HepG2 (cell line): ENCODE measurements at regions not wholly inside any gene's neighbourhood (a gene's known extent, or its start where the extent isn't known, plus 50 kb on each side); places are given as distances from the start of the nearest gene placed in this dataset.

Experiments
- ATAC-seq: fragments of 200-7000 bp; cut with Tn5 transposase; 3 replicates; pipeline ENCODE4 v1.9.1; 2020; ENCODE audit warnings: mild to moderate bottlenecking, moderate library complexity
- BruUV-seq: library from RNA; stranded (reverse); fragments of 400-500 nt; replicated peaks from 2 replicates; lab custom pipeline; 2021; lab: Mats Ljungman, UMichigan
- CTCF ChIA-PET: fragments of 300-600 bp; formaldehyde crosslinking; extraction: SDS; loops from one replicate; lab custom pipeline; 2021; ENCODE audit warnings: low total read pairs, inconsistent platforms, low intra/inter-chr PET ratio; lab: Yijun Ruan, JAX
- POLR2A ChIA-PET: fragments of 350-600 bp; sonication (Branson Sonifier 250); formaldehyde crosslinking; loops from one replicate; lab custom pipeline; 2020; ENCODE audit warnings: antibody characterized with exemption, inconsistent platforms; lab: Yijun Ruan, JAX
- DNase-seq: peaks from one replicate; pipeline ENCODE4 v3.0.0-alpha.2; 2015; ENCODE audit warnings: low spot score
- FAIRE-seq: peaks from 3 replicates; lab custom pipeline; 2011; peaks lifted over from hg19 to GRCh38; lab: Jason Lieb, UNC
- H2AFZ ChIP-seq: one replicate; pipeline ENCODE4 v1.6.1; 2011; ENCODE audit warnings: low read length, inconsistent platforms
- H3K27ac ChIP-seq: fragments of 300-600 bp; 3 replicates; pipeline ENCODE4 v1.8.0; 2011; ENCODE audit warnings: mixed run types, mild to moderate bottlenecking, mixed read lengths, low read length, inconsistent platforms; ENCODE audit not compliant: insufficient read depth; ENCODE audit errors: extremely low read length
- H3K27me3 ChIP-seq, 2 experiments: fragments of 200-600 bp in 1 of 2; 2 replicates in 1 of 2; 3 replicates in 1 of 2; pipeline versions ENCODE4 v1.6.0 to v1.8.0; 2011; ENCODE audit warnings: low read length in 2 of 2, mild to moderate bottlenecking in 2 of 2, moderate library complexity in 2 of 2, inconsistent platforms in 1 of 2; ENCODE audit not compliant: insufficient read depth in 2 of 2, control insufficient read depth in 1 of 2
- H3K36me3 ChIP-seq, 2 experiments: fragments of 200-600 bp in 1 of 2; replicated peaks in 1 of 2; 2 replicates in 1 of 2; 3 replicates in 1 of 2; pipeline versions ENCODE4 v1.5.1 to v1.8.0; 2011; ENCODE audit warnings: low read length in 2 of 2, inconsistent platforms in 1 of 2; ENCODE audit not compliant: insufficient read depth in 2 of 2, control insufficient read depth in 1 of 2
- H3K4me1 ChIP-seq: 2 replicates; pipeline ENCODE4 v1.5.1; 2012; ENCODE audit warnings: low read length, inconsistent platforms; ENCODE audit not compliant: insufficient read depth
- H3K4me2 ChIP-seq: 2 replicates; pipeline ENCODE4 v1.6.0; 2011; ENCODE audit warnings: low read depth, low read length, inconsistent platforms
- H3K4me3 ChIP-seq, 3 experiments: fragments of 200-600 bp in 1 of 3; sonication (generic), shearing (Covaris generic) in 1 of 3; replicated peaks in 1 of 3; 2 replicates each; pipeline ENCODE4 v1.5.1; 2011 to 2016; ENCODE audit warnings: low read length in 3 of 3, inconsistent platforms in 2 of 3, low read depth in 2 of 3, mild to moderate bottlenecking in 2 of 3, control low read depth in 1 of 3, mixed read lengths in 1 of 3; ENCODE audit not compliant: insufficient read depth in 1 of 3
- H3K79me2 ChIP-seq: one replicate; pipeline ENCODE4 v1.6.1; 2011; ENCODE audit warnings: low read length, inconsistent platforms; ENCODE audit not compliant: insufficient read depth
- H3K9ac ChIP-seq: 2 replicates; pipeline ENCODE4 v1.6.0; 2011; ENCODE audit warnings: mild to moderate bottlenecking, low read depth, low read length, inconsistent platforms; ENCODE audit not compliant: insufficient read depth
- H3K9me3 ChIP-seq: 2 replicates; pipeline ENCODE4 v1.5.1; 2012; ENCODE audit warnings: mild to moderate bottlenecking, low read length
- H4K20me1 ChIP-seq: 2 replicates; pipeline ENCODE4 v1.6.0; 2011; ENCODE audit warnings: inconsistent platforms, mild to moderate bottlenecking, low read length, moderate library complexity; ENCODE audit not compliant: insufficient read depth
- HOXA9 ChIP-seq: sonication (generic); formaldehyde crosslinking; IDR thresholded peaks from 2 replicates; pipeline ENCODE4 v1.8.1; 2022; ENCODE audit warnings: missing genetic modification reagents, mild to moderate bottlenecking, moderate library complexity, borderline replicate concordance
- ZNF160 ChIP-seq: sonication (generic); formaldehyde crosslinking; IDR thresholded peaks from 2 replicates; pipeline ENCODE4 v1.8.0; 2022; ENCODE audit warnings: mild to moderate bottlenecking, inconsistent platforms, missing genetic modification reagents
- ZNF567 ChIP-seq: sonication (generic); formaldehyde crosslinking; IDR thresholded peaks from 2 replicates; pipeline ENCODE4 v1.8.1; 2023; ENCODE audit warnings: mild to moderate bottlenecking, missing genetic modification reagents, borderline replicate concordance
- WGBS: methylation state at CpG from one replicate; pipeline ENCODE4 v1.1.6; 2017; ENCODE audit warnings: low lambda C conversion rate; 5-methylcytosine and 5-hydroxymethylcytosine counted together
- in situ Hi-C: cut with HindIII; loops from 2 replicates; pipeline ENCODE4 v1.10.0; 2017; ENCODE audit warnings: low pct_unique_long_range_greater_than_20kb; ENCODE audit not compliant: extremely low pct_ligation_motif_present
- intact Hi-C: fragments of 100-400 bp; cut with micrococcal nuclease; formaldehyde crosslinking; loops from one replicate; pipeline ENCODE4 v1.10.0; 2022; ENCODE audit not compliant: unreplicated experiment
- TF ChIP-seq, protein P1 (sequence below): IDR thresholded peaks from 2 replicates; pipeline ENCODE4 v1.6.1; 2016
- TF ChIP-seq, protein P2 (sequence below): sonication (generic); formaldehyde crosslinking; IDR thresholded peaks from 2 replicates; pipeline ENCODE4 v1.5.0; 2020; ENCODE audit warnings: mild to moderate bottlenecking, missing genetic modification reagents

DNA sequence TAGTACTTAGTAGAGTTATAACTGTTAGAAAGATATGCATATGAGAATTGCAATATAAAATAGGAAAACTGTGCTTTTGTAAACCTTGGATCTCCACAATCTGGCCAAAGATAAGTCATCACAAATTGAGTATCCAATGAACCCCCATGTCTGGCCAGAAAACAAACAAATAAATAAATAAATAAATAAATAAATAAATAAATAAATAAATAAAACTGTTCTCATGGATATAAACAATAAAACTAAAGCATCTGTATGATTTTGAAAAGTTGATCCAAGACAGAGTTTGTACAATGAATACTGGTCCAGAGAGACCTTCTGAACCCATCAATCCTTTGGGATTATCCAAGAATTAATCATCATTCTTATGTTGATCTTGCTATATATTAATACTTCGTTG is 367.6 kb upstream of the CDH9 start (continued):
- TF ChIP-seq, protein P1, sequence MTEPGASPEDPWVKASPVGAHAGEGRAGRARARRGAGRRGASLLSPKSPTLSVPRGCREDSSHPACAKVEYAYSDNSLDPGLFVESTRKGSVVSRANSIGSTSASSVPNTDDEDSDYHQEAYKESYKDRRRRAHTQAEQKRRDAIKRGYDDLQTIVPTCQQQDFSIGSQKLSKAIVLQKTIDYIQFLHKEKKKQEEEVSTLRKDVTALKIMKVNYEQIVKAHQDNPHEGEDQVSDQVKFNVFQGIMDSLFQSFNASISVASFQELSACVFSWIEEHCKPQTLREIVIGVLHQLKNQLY (CRISPR knock-in tag), result no peak
- TF ChIP-seq, protein P2, sequence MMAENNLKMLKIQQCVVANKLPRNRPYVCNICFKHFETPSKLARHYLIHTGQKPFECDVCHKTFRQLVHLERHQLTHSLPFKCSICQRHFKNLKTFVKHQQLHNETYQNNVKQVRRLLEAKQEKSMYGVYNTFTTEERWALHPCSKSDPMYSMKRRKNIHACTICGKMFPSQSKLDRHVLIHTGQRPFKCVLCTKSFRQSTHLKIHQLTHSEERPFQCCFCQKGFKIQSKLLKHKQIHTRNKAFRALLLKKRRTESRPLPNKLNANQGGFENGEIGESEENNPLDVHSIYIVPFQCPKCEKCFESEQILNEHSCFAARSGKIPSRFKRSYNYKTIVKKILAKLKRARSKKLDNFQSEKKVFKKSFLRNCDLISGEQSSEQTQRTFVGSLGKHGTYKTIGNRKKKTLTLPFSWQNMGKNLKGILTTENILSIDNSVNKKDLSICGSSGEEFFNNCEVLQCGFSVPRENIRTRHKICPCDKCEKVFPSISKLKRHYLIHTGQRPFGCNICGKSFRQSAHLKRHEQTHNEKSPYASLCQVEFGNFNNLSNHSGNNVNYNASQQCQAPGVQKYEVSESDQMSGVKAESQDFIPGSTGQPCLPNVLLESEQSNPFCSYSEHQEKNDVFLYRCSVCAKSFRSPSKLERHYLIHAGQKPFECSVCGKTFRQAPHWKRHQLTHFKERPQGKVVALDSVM (CRISPR knock-in tag), result no peak
- no peak for TF ChIP-seq ZNF567 (CRISPR knock-in tag)

DNA sequence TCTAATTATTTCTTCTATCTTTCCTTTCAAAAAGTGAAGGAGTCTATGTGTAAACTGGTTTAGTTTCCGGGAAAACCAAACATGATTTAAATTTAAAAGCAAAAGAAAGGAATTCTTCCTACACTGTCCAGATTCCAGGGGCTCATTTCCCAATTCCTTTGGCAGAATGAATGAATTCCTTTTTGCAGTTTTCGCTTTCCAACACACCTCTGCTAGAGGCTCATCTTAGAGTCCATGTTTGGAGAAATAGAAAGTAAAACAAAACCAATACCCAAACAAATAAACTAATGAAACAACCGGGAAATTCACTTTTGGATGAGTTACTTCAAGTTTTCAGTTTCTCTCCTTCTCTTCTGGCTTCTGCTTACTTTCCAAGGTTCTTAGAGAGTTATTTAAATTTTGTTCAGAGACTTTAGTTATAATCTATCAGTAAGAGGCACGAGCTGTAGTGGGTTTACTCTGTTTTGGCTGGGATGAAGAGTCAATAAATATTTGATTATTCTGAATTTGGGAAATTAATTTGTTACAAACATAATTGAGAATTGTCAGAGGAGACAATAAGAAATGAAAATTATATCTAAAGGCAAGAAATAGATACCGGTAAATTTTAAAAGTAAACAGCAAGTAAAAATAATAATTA is 365.0 kb upstream of the CDH9 start:
- TF ChIP-seq ZNF160 (peak; percentile 97), HOXA9 (CRISPR knock-in tag) (no peak)
- H3K4me3 ChIP-seq, result peak overlapping the region in 2 of 3 experiments; percentile 9 to 45; a peak in 3 of 6 replicates
- no peaks in the 10 kb centered on the region for H3K9me3 ChIP-seq
- no peaks in the 10 kb centered on the region for H4K20me1 ChIP-seq
- CTCF ChIA-PET, result no interaction called here
- no peak overlapping the region for H3K9ac ChIP-seq
- intact Hi-C loops, result no loop called here
- FAIRE-seq (no peak), ATAC-seq (peak; percentile 68), DNase-seq (no peak)
- no peaks in the 10 kb centered on the region for H3K79me2 ChIP-seq
- in situ Hi-C loops, result no loop called here
- H3K36me3 ChIP-seq, result no peaks in the 10 kb centered on the region
- WGBS, result under 1% methylated on average over 5 of the region's 5 CpGs
- H2AFZ ChIP-seq, result peak overlapping the region; percentile 39
- no peaks in the 10 kb centered on the region for H3K4me1 ChIP-seq
- no peaks in the 10 kb centered on the region for H3K27me3 ChIP-seq
- POLR2A ChIA-PET, result no interaction called here
- no TSS peak for BruUV-seq
- H3K27ac ChIP-seq, result no peak overlapping the region
- H3K4me2 ChIP-seq, result peak overlapping the region; percentile 34
